HL-60 (cell line): ENCODE measurements at regions not wholly inside any gene's neighbourhood (a gene's known extent, or its start where the extent isn't known, plus 50 kb on each side); places are given as distances from the start of the nearest gene placed in this dataset.

Source experiments
- CTCF ChIP-seq: IDR thresholded peaks from one replicate; pipeline ENCODE4 v1.5.1; 2011; ENCODE audit warnings: low read length, control low read depth, inconsistent platforms; ENCODE audit not compliant: insufficient read depth
- GABPA ChIP-seq: IDR thresholded peaks from 2 replicates; pipeline ENCODE4 v1.6.1; 2012; ENCODE audit warnings: low read depth
- POLR2AphosphoS5 ChIP-seq: IDR thresholded peaks from 2 replicates; pipeline ENCODE4 v1.6.1; 2012; ENCODE audit warnings: low read depth
- REST ChIP-seq: IDR thresholded peaks from 2 replicates; pipeline ENCODE4 v1.6.1; 2012; ENCODE audit warnings: low read depth; ENCODE audit not compliant: insufficient replicate concordance

- no peak for TF ChIP-seq CTCF
- no peak for TF ChIP-seq POLR2AphosphoS5
- no peak for TF ChIP-seq REST
- TF ChIP-seq GABPA, result no peak
Measured at GRCh38 chr18:46406539-46406932, 250.5 kb downstream of the LOXHD1 start.
